SJCRH30 (cell line): ENCODE measurements at regions not wholly inside any gene's neighbourhood (a gene's known extent, or its start where the extent isn't known, plus 50 kb on each side); places are given as distances from the start of the nearest gene placed in this dataset.
"Not testable (repeated sequence)": the region's sequence is repeated elsewhere in the genome, so short reads cannot be mapped to it uniquely, and the experiment has no call there.

Experiments used
- DNase-seq, 2 experiments: peaks; one replicate each; pipeline ENCODE4 v3.0.0-alpha.2; 2015 to 2020
- H3K27ac ChIP-seq: fragments of 250-450 bp; sonication (Bioruptor Pico); 2 replicates; pipeline ENCODE4 v1.5.1; 2020; ENCODE audit warnings: mild to moderate bottlenecking, moderate library complexity
- H3K27me3 ChIP-seq: fragments of 250-450 bp; sonication (Bioruptor Pico); 2 replicates; pipeline ENCODE4 v1.5.1; 2020; ENCODE audit warnings: mild to moderate bottlenecking, moderate library complexity
- H3K36me3 ChIP-seq: fragments of 250-450 bp; sonication (Bioruptor Pico); 2 replicates; pipeline ENCODE4 v1.5.1; 2020; ENCODE audit warnings: mild to moderate bottlenecking, moderate library complexity
- H3K4me1 ChIP-seq: fragments of 250-450 bp; sonication (Bioruptor Pico); 2 replicates; pipeline ENCODE4 v1.5.1; 2020; ENCODE audit warnings: mild to moderate bottlenecking, moderate library complexity
- H3K4me3 ChIP-seq: fragments of 250-450 bp; sonication (Bioruptor Pico); 2 replicates; pipeline ENCODE4 v1.5.1; 2020; ENCODE audit warnings: mild to moderate bottlenecking, moderate library complexity
- H3K9me3 ChIP-seq: fragments of 250-450 bp; sonication (Bioruptor Pico); replicated peaks from 2 replicates; pipeline ENCODE4 v1.5.1; 2020; ENCODE audit warnings: mild to moderate bottlenecking, moderate library complexity

DNA sequence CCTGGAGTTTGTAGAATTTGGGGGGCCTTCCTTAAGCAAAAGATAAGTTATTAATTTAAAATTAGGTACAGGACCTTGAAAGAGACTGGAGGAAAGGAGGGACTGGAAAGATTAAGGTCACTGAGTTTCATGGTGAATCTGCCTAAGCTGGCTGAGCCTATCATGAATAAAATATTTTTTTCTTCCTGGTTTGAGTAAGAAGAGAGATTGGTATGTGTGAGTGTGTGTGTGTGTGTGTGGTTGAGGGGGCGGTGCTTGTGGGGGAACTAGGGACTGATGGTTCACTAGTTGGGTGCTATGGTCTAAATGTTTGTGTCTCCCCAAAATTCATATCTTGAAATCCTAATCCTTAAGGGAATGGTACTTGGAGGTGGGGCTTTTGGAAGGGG lies 142.5 kb upstream of the PRKCQ start:
- Histone ChIP-seq H3K27me3 (no peaks in the 10 kb centered on the region), H3K36me3 (no peaks in the 10 kb centered on the region), H3K27ac (no peak overlapping the region), H3K4me3 (no peak overlapping the region), H3K9me3 (no peaks in the 10 kb centered on the region), H3K4me1 (no peaks in the 10 kb centered on the region)
- no peak for DNase-seq

DNA sequence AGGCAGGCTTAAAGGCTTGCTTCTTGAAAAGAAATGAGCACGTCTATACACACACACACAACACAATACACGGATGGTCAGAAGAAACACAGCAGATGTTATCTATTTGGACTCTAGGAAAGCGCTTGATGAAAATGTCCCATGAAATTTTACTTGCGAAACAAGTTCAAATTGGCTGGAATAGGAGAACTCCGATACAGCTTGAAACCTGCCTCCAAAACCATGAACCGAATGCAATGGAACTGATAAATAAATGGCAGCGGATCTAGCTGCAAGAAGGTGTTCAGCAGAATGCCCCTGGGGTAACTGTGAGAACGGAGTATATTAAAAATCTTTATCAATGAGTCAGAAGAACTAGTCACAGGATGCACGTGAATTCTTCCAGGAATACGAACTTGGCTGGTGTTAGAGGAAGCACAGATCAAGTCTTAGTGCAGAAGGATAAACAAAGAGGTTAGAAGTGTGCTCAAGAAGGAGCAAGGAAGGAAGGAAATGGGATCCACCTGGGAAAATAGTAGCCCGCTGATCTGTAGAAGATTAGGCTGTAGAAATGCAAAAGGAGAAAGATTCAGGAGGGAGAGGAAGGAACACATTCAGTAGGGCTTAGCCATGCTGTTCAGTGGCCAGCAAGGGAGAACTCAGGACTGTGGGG lies 142.0 kb upstream of the PRKCQ start:
- Histone ChIP-seq H3K27ac (no peak overlapping the region), H3K27me3 (no peaks in the 10 kb centered on the region), H3K9me3 (no peaks in the 10 kb centered on the region), H3K4me3 (no peak overlapping the region), H3K36me3 (no peaks in the 10 kb centered on the region), H3K4me1 (no peaks in the 10 kb centered on the region)
- DNase-seq = no peak

DNA sequence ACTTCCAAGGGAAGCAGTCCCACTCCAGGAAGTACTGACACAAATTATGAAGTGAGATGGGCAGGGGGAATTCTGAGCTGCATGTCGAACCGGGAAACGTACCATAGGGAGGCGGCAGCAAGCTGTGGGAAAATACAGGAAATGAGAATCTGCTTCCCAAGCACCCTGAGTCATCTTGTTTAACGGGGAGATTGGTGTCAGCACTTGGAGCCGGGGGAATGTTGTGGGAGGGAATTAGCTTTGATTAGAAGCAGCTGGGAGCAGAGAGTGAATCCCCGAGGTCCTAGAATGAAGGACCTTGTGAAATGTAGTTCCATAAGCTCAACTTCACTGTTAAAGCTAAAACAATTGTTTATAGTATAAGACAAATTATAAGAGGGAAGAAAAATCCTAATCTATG lies 141.4 kb upstream of the PRKCQ start:
- DNase-seq = peak; percentile 6 to 9
- H3K4me3 ChIP-seq = no peak overlapping the region

DNA sequence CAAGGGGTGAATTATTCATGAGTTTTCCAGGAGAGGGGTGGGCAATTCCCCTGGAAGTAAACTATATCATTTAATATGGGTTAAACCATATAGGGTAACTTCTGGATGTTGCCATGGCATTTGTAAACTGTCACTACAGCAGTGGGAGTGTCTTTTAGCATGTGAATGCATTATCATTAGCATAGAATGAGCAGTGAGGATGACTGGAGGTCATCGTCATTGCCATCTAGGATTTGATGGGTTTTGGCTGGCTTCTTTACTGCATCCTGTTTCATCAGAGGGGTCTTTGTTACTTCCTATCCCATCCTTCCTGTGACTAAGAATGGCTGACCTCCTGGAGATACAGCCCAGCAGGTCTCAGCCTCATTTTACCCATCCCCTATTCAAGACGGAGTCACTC lies 139.5 kb upstream of the PRKCQ start:
- no peaks in the 10 kb centered on the region for H3K36me3 ChIP-seq
- no peak overlapping the region for H3K27ac ChIP-seq
- H3K4me3 ChIP-seq = no peak overlapping the region
- DNase-seq = no peak
- no peaks in the 10 kb centered on the region for H3K27me3 ChIP-seq
- no peaks in the 10 kb centered on the region for H3K4me1 ChIP-seq
- H3K9me3 ChIP-seq = no peaks in the 10 kb centered on the region

More for the DNA sequence above, 141.4 kb upstream of the PRKCQ start:
- Histone ChIP-seq H3K27me3 (no peaks in the 10 kb centered on the region), H3K9me3 (no peaks in the 10 kb centered on the region), H3K36me3 (no peaks in the 10 kb centered on the region), H3K27ac (no peak overlapping the region), H3K4me1 (no peaks in the 10 kb centered on the region)

DNA sequence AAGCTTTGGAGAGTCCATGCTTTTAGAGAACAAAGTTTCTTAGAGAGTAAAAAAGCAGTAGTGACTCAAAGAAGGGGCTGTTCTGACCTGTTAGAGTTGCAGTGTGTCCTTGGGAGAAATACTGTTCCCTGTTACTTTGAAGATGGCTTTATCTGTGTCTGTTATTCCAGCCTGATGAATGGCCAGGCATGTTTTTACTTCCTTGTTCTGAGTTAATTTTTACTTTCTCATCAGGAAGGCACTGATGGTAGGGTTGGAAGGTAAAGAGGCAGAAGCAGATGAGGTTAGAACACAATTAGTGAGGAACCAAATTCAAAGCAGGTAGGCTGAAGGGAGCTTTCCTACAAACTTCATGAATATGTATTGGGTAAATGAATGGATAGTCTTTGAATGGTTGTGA lies 138.5 kb upstream of the PRKCQ start:
- no peaks in the 10 kb centered on the region for H3K36me3 ChIP-seq
- H3K4me1 ChIP-seq = no peaks in the 10 kb centered on the region
- no peak overlapping the region for H3K4me3 ChIP-seq
- H3K27me3 ChIP-seq = no peaks in the 10 kb centered on the region
- DNase-seq = no peak
- no peaks in the 10 kb centered on the region for H3K9me3 ChIP-seq
- H3K27ac ChIP-seq = no peak overlapping the region

DNA sequence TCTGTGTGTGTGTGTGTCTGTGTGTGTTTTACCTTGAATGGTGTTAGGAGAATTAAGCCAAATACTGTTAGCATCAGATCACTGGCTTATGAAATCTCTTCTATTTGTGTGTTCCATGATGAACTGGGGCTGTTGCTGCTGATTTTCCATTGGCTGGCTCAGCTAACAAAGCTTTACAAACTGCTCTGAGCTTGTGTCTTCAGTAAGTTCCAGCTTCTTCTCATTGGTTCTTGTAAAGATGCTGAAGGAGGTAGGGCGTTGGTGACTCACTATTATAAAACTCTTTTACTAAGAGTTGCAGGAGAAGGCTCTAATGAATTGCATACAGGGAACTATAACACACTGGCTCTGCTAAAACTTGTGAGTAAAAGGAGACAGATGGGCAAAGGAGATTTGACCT lies 136.4 kb upstream of the PRKCQ start:
- Histone ChIP-seq H3K9me3 (no peaks in the 10 kb centered on the region), H3K4me3 (no peak overlapping the region), H3K27ac (no peak overlapping the region), H3K27me3 (no peaks in the 10 kb centered on the region), H3K36me3 (no peaks in the 10 kb centered on the region), H3K4me1 (no peaks in the 10 kb centered on the region)
- no peak for DNase-seq

DNA sequence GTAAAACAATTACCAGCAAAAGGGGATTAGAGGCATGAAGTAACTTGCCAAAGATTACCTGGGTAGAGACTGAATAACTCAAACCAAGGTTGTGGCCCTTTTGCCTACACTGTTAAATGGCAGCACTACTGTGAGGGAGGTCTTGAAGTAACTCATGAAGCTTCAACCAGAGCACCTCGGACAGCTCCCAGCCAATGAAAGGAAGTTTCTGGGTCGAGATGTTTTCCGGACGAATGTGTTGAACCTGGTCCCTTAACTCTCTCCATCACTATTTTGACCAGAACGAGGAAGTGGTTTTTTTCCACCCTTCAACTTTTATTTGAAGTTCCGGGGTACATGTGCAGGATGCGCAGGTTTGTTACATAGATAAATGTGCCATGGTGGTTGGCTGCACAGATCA lies 133.6 kb upstream of the PRKCQ start:
- no peak for DNase-seq

DNA sequence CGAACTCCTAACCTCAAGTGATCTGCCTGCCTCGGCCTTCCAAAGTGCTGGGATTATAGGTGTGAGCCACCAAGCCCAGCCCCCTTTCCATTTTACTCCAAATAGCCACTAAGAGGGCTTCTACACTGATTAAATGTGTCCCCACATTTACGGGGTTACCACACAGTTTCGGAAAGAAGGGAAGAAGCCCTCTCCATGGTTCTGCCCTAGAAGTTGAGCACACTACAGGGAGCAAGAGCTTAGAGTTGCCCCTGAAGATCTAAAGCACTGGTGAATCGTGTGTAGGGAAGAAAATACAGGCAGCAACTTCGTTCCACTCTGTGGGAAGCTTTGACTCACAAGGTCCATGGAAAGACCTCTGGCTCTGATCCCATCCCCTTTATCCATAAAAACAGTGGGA lies 133.0 kb upstream of the PRKCQ start:
- Histone ChIP-seq H3K36me3 (no peaks in the 10 kb centered on the region), H3K4me1 (no peaks in the 10 kb centered on the region), H3K4me3 (no peak overlapping the region), H3K27ac (no peak overlapping the region), H3K9me3 (no peaks in the 10 kb centered on the region), H3K27me3 (no peaks in the 10 kb centered on the region)
- no peak for DNase-seq

More for the DNA sequence above, 133.6 kb upstream of the PRKCQ start:
- Histone ChIP-seq H3K9me3 (no peaks in the 10 kb centered on the region), H3K27ac (no peak overlapping the region), H3K27me3 (no peaks in the 10 kb centered on the region), H3K4me1 (no peaks in the 10 kb centered on the region), H3K36me3 (no peaks in the 10 kb centered on the region), H3K4me3 (no peak overlapping the region)

DNA sequence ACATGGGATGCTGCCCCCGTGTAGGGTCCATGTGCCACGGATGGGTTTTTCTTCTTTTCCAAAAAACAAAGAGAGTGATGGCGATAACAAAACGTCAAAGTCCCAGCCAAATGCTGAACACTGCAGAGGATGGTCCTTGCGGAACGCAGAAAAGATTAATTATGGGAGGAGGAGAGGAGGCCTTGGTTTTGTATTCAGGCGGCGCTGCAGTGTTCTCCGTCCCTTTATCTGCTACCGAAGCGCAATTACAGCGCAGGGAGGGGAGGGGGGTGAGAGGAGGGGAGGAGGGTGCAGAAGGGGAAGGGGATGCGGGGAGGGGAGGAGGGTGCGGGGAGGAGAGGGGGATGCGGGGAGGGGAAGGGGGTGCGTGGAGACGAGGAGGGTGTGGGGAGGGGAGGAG lies 131.8 kb upstream of the PRKCQ start:
- no peak overlapping the region for H3K4me3 ChIP-seq
- H3K9me3 ChIP-seq = no peaks in the 10 kb centered on the region
- H3K36me3 ChIP-seq = no peaks in the 10 kb centered on the region
- DNase-seq = no peak
- H3K4me1 ChIP-seq = no peaks in the 10 kb centered on the region
- H3K27ac ChIP-seq = no peak overlapping the region
- no peaks in the 10 kb centered on the region for H3K27me3 ChIP-seq

DNA sequence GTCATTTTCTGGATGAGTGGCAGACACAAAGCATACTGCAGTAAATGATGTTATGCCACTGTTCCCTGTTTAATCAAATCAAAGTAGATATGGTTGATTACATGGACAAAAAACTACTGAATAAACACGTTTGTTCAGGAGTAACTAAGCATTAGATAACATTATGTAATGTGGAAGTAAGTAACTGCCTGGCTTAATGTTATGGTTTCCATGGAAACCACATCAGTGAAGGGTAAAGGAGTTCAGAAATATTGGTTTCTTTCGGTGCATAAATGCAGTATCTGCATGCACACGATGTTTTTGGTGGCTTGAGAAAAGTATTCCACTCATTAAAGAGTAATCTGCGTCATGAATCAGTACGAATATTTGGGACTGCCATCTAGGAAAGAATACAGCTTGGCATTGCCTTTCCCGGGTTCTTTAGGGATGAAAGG lies 131.3 kb upstream of the PRKCQ start:
- no peak for DNase-seq
- no peaks in the 10 kb centered on the region for H3K27me3 ChIP-seq

DNA sequence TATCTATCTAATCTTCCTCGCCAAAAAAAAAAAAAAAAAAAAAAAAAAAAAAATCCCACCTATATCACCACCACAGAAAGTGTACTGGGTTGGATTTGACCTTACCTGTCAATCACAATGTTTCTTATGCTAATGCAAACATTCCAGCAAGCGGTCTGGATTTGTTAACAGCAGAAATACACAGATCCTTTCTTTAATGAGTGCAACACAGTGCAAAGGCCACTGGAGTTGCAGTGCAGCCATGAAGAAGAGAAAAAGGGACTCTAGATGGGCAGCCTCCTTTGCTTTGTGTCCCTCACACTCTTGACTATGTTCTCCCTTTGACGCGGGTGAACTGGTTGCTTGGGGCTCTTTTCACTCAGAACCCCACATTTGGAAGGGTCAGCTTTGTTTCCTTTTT lies 127.3 kb upstream of the PRKCQ start:
- no peaks in the 10 kb centered on the region for H3K4me1 ChIP-seq
- no peak for DNase-seq
- no peak overlapping the region for H3K27ac ChIP-seq
- H3K9me3 ChIP-seq = no peaks in the 10 kb centered on the region
- H3K36me3 ChIP-seq = no peaks in the 10 kb centered on the region
- H3K4me3 ChIP-seq = no peak overlapping the region
- no peaks in the 10 kb centered on the region for H3K27me3 ChIP-seq

More for the DNA sequence above, 131.3 kb upstream of the PRKCQ start:
- H3K4me1 ChIP-seq = no peaks in the 10 kb centered on the region
- H3K9me3 ChIP-seq = no peaks in the 10 kb centered on the region
- H3K4me3 ChIP-seq = no peak overlapping the region
- no peaks in the 10 kb centered on the region for H3K36me3 ChIP-seq
- H3K27ac ChIP-seq = no peak overlapping the region

DNA sequence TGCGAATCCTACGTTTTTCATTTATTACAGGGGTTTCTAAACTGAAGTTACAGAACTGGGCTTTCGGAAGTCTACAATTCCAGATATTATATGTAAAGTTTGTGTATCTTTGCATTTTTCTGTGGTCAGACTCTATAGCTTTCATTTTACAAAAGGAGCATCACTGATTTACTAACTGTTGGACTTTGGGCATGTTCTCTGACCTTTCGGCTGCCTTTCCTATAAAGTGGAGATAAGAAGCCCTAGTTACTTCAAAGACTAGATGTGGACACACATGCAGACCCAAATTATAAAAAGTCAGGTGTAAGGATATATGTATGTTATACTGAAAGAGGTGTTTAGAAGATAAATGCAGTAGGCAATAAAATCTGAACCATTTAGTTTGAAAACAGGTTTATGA lies 126.6 kb upstream of the PRKCQ start:
- H3K36me3 ChIP-seq = no peaks in the 10 kb centered on the region
- H3K4me3 ChIP-seq = no peak overlapping the region
- H3K27ac ChIP-seq = no peak overlapping the region
- H3K27me3 ChIP-seq = no peaks in the 10 kb centered on the region
- no peaks in the 10 kb centered on the region for H3K9me3 ChIP-seq
- H3K4me1 ChIP-seq = no peaks in the 10 kb centered on the region
- no peak for DNase-seq

DNA sequence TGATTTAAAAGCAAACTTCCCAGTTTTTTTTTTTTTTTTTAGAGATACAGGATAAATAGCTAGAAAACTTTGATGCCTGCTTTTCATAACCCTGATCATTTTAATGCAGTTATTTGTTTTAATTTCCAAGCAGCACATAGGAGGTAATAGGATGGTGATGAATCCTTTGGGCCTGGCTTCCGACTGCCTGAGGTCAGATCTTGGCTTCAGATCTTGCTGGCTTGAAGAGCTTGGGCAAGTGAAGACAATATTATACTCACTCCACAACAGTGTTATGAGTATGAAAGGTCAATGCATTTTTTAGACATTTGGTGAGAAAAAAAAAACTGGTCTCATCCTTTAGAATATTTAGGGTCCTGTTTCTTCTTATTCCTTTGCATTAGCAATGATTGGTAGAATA lies 124.8 kb upstream of the PRKCQ start:
- Histone ChIP-seq H3K4me1 (no peaks in the 10 kb centered on the region), H3K27me3 (no peaks in the 10 kb centered on the region), H3K36me3 (no peaks in the 10 kb centered on the region), H3K9me3 (no peaks in the 10 kb centered on the region), H3K4me3 (no peak overlapping the region), H3K27ac (no peak overlapping the region)
- no peak for DNase-seq

DNA sequence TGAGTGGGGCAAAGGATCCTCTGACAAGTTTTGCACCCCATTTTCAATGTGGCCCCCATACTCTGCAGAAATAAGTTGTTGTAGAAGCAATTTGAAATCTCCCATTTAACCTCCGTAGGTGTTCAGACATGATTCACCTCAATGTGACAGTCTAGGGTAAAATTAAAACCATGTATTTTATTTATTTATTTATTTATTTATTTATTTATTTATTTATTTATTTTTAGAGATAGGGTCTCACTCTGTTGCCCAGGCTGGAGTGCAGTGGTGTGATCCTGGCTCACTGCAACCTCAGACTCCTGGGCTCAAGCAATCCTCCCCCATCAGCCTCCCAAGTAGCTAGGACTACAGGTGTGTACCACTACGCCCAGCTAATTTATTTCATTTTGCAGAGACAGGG lies 122.8 kb upstream of the PRKCQ start:
- not testable (repeated sequence) for H3K4me3 ChIP-seq, H3K27me3 ChIP-seq, DNase-seq, H3K36me3 ChIP-seq, H3K9me3 ChIP-seq, H3K4me1 ChIP-seq, H3K27ac ChIP-seq

DNA sequence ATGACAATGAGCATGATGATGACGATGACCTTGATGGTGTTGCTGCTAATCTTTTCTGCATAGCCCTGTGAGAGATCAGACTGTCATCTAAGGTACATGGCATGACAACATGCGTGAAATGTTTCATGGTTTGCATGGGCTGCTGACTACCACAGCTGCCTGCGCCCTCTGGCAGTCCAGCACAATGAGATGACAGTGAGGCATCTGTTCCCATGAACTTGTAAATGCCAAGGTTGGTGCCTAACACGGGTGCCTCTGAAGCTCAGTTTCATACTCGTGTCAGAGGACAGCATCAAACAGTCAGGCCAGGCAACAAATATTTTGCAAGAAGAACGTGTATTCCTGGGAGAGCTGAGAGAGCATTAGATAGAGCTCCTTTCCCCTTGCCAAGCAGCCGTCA lies 122.0 kb upstream of the PRKCQ start:
- Histone ChIP-seq H3K27ac (no peak overlapping the region), H3K4me1 (no peaks in the 10 kb centered on the region), H3K36me3 (no peaks in the 10 kb centered on the region), H3K4me3 (no peak overlapping the region), H3K27me3 (no peaks in the 10 kb centered on the region), H3K9me3 (no peaks in the 10 kb centered on the region)
- DNase-seq = no peak

DNA sequence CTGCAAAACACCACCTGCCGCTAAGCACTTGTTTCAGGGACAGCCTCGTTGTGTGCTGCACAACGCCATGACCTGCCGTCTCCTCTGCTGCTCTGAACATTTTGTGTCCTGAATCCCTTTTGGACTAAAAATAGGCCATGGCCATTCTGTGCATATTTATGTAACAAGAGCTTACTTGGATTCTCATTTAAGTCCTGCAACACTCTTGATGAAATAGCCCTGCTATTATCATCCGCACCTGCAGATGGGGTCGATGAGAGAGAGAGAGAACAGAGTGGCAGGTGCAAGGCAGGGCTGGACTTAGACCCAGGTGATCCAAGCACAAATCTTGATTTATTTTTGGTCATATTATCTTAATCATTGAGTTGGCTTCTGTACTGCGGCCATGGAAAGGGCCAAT lies 121.2 kb upstream of the PRKCQ start:
- Histone ChIP-seq H3K9me3 (no peaks in the 10 kb centered on the region), H3K4me1 (no peaks in the 10 kb centered on the region), H3K36me3 (no peaks in the 10 kb centered on the region), H3K4me3 (no peak overlapping the region), H3K27ac (no peak overlapping the region), H3K27me3 (no peaks in the 10 kb centered on the region)
- DNase-seq = no peak
